Osteoblast (primary cell): ENCODE measurements at regions not wholly inside any gene's neighbourhood (a gene's known extent, or its start where the extent isn't known, plus 50 kb on each side); places are given as distances from the start of the nearest gene placed in this dataset.

Source experiments
- DNase-seq: peaks from one replicate; pipeline ENCODE4 v3.0.0; 2011; ENCODE audit warnings: low spot score, mixed read lengths; ENCODE audit not compliant: insufficient read length; ENCODE audit errors: missing footprints
- H2AFZ ChIP-seq: 2 replicates; pipeline ENCODE4 v1.6.0; 2011; ENCODE audit warnings: mild to moderate bottlenecking, low read length
- H3K27ac ChIP-seq: 2 replicates; pipeline ENCODE4 v1.5.1; 2011; ENCODE audit warnings: mild to moderate bottlenecking, low read depth, low read length, moderate library complexity
- H3K27me3 ChIP-seq: 2 replicates; pipeline ENCODE4 v1.6.0; 2012; ENCODE audit warnings: mild to moderate bottlenecking, control low read depth, inconsistent platforms, low read length, moderate library complexity; ENCODE audit not compliant: insufficient read depth
- H3K36me3 ChIP-seq: 2 replicates; pipeline ENCODE4 v1.5.1; 2011; ENCODE audit warnings: mild to moderate bottlenecking, low read length, control low read depth, moderate library complexity; ENCODE audit not compliant: insufficient read depth
- H3K4me1 ChIP-seq: 2 replicates; pipeline ENCODE4 v1.5.1; 2011; ENCODE audit warnings: mild to moderate bottlenecking, low read length, control low read depth, moderate library complexity; ENCODE audit not compliant: insufficient read depth
- H3K4me2 ChIP-seq: 2 replicates; pipeline ENCODE4 v1.6.0; 2011; ENCODE audit warnings: mild to moderate bottlenecking, low read length; ENCODE audit not compliant: insufficient read depth
- H3K4me3 ChIP-seq: fragments of 200-600 bp; sonication (generic); 3 replicates; pipeline ENCODE4 v1.5.1; 2012; ENCODE audit warnings: mild to moderate bottlenecking, low read length, inconsistent platforms; ENCODE audit not compliant: insufficient read depth
- H3K79me2 ChIP-seq: 2 replicates; pipeline ENCODE4 v1.6.0; 2012; ENCODE audit warnings: mild to moderate bottlenecking, low read length, control low read depth, inconsistent platforms; ENCODE audit not compliant: insufficient read depth
- H3K9me3 ChIP-seq: 2 replicates; pipeline ENCODE4 v1.5.1; 2011; ENCODE audit warnings: low read depth, low read length, control low read depth
- H4K20me1 ChIP-seq: 2 replicates; pipeline ENCODE4 v1.6.0; 2012; ENCODE audit warnings: mild to moderate bottlenecking, low read length, control low read depth; ENCODE audit not compliant: insufficient read depth
- TF ChIP-seq, protein P1 (sequence below): IDR thresholded peaks from 2 replicates; pipeline ENCODE4 v1.5.1; 2011; ENCODE audit warnings: mild to moderate bottlenecking, low read depth, low read length, moderate library complexity; ENCODE audit errors: extremely low read depth

DNA sequence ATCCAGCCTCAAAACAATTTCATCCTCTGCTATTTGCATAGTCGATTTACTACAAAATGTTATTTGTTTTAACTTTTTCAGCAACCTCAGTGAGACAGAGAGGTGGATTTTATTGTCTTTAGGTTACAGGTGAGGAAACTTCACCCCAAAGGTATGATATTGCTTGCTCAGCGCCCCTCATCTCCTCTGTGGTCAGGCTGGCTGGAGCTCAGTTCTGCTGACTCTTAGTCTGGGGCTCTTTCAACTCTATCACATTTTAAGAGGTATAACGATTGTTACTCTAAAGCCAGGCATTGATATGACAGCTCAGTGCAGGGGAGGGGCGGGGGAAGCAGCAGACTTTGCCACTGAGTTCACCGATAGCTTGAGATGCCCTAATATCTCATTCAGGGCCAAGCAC, 103.0 kb upstream of the DPH6 start:
- Histone ChIP-seq H3K27ac (no peak overlapping the region), H3K9me3 (no peaks in the 10 kb centered on the region), H4K20me1 (no peaks in the 10 kb centered on the region), H3K36me3 (no peaks in the 10 kb centered on the region), H3K27me3 (no peaks in the 10 kb centered on the region), H3K4me2 (no peak overlapping the region), H2AFZ (no peak overlapping the region), H3K4me1 (no peaks in the 10 kb centered on the region), H3K4me3 (no peak overlapping the region), H3K79me2 (no peaks in the 10 kb centered on the region)
- TF ChIP-seq, protein P1, sequence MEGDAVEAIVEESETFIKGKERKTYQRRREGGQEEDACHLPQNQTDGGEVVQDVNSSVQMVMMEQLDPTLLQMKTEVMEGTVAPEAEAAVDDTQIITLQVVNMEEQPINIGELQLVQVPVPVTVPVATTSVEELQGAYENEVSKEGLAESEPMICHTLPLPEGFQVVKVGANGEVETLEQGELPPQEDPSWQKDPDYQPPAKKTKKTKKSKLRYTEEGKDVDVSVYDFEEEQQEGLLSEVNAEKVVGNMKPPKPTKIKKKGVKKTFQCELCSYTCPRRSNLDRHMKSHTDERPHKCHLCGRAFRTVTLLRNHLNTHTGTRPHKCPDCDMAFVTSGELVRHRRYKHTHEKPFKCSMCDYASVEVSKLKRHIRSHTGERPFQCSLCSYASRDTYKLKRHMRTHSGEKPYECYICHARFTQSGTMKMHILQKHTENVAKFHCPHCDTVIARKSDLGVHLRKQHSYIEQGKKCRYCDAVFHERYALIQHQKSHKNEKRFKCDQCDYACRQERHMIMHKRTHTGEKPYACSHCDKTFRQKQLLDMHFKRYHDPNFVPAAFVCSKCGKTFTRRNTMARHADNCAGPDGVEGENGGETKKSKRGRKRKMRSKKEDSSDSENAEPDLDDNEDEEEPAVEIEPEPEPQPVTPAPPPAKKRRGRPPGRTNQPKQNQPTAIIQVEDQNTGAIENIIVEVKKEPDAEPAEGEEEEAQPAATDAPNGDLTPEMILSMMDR = no peak
- no peak for DNase-seq

DNA sequence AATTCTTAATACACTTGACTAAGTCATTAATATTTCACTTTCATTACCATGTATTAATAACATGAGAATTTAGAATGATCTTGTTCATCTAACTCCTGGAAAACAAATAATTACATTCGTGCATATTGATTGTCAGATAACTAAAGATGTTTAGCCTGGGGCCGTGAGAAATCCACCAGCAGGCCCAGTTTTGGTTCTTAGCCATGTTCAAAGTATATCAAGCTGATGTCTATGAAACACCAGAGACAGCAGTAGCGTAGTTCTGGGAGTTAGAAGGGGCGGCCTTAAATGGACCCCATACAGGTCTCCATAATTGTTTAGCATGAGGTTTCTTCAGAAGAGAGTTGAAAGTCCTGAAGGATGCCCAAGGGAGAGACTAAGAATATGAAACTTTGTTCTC, 103.6 kb upstream of the DPH6 start:
- DNase-seq = no peak
- no peak overlapping the region for H3K27ac ChIP-seq
- H3K27me3 ChIP-seq = no peaks in the 10 kb centered on the region
- no peak overlapping the region for H2AFZ ChIP-seq
- no peaks in the 10 kb centered on the region for H3K36me3 ChIP-seq
- H3K4me2 ChIP-seq = no peak overlapping the region
- no peaks in the 10 kb centered on the region for H4K20me1 ChIP-seq
- H3K4me3 ChIP-seq = no peak overlapping the region
- H3K9me3 ChIP-seq = no peaks in the 10 kb centered on the region
- TF ChIP-seq, protein P1 = no peak
- H3K79me2 ChIP-seq = no peaks in the 10 kb centered on the region
- H3K4me1 ChIP-seq = no peaks in the 10 kb centered on the region

DNA sequence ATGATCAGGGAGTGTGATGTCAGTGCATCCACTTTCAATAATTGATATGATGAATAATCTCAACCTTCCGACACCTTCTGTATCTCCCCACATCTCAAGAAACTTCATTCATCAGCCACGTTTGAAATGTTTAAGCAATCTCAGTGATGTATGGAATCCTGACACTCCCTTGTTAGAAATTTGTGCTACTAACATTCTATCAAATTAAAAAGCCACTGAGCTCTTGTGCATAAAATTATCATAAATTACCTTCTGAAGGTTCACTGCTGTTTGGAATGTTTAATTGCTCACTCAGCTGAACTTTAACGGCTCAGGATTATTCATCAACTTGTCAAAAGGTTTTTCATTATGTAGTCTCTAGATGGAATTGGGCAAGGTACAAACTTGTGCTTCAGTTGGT, 108.4 kb upstream of the DPH6 start:
- H3K9me3 ChIP-seq = no peaks in the 10 kb centered on the region
- DNase-seq = no peak
- no peaks in the 10 kb centered on the region for H3K36me3 ChIP-seq
- no peak overlapping the region for H2AFZ ChIP-seq
- H3K4me2 ChIP-seq = no peak overlapping the region
- H3K79me2 ChIP-seq = no peaks in the 10 kb centered on the region
- H3K27ac ChIP-seq = no peak overlapping the region
- no peaks in the 10 kb centered on the region for H3K27me3 ChIP-seq
- no peaks in the 10 kb centered on the region for H4K20me1 ChIP-seq
- TF ChIP-seq, protein P1 = no peak
- peaks cover 12% of the 10 kb centered on the region for H3K4me1 ChIP-seq
- no peak overlapping the region for H3K4me3 ChIP-seq

DNA sequence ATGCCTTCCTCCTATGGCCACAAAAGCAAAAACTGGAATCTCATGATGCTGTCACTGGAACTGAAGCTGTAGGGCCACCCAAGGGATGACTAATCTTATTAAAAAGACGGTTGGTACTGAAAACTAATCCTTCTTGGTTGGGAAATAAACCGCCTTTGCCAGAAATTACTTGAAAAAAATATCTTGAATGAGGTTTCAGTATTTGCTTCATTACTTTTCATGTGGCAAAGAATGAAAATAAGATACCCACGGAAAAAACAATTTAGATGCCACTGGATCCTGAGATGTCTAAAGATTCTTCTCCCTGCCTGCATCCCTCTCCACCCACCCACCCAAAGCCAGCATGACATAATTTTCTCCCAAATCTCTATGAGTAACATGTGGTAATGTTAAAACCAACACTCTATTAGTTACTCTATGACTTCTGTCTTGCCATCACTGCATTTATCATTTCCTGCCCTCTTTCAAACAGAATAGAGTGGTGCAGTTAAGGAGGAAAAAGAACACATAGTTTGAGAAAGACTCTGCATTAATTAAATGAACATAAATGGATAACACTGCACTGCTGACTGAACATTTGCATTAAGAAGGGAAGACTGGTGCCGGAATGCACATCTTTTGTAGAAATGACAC, 111.8 kb upstream of the DPH6 start:
- H4K20me1 ChIP-seq = no peaks in the 10 kb centered on the region
- H3K4me1 ChIP-seq = peaks cover 12% of the 10 kb centered on the region
- peak; percentile 96 for DNase-seq
- H3K27ac ChIP-seq = peak overlapping the region; percentile 67
- H3K36me3 ChIP-seq = no peaks in the 10 kb centered on the region
- no peaks in the 10 kb centered on the region for H3K27me3 ChIP-seq
- no peaks in the 10 kb centered on the region for H3K9me3 ChIP-seq
- no peaks in the 10 kb centered on the region for H3K79me2 ChIP-seq
- TF ChIP-seq, protein P1 = no peak
- peak overlapping the region; percentile 70 for H3K4me2 ChIP-seq
- peak overlapping the region; percentile 23 for H2AFZ ChIP-seq
- H3K4me3 ChIP-seq = peak overlapping the region; percentile 27
